ENCODE measurements at regions not wholly inside any gene's neighbourhood (a gene's known extent, or its start where the extent isn't known, plus 50 kb on each side); places are given as distances from the start of the nearest gene placed in this dataset.
A peak's percentile ranks its signal among the peaks of the same experiment; 100 is the strongest.

- Histone ChIP-seq H3K9me2 (replicated peaks; ENCODE audit: low read length) (no peaks in the 10 kb centered on the region), H3K9ac (ENCODE audit: low read length) (no peak overlapping the region), H3K36me3 (ENCODE audit: low read depth, low read length) (no peaks in the 10 kb centered on the region), H4K20me1 (ENCODE audit: low read length) (no peaks in the 10 kb centered on the region), H3K27ac (ENCODE audit: low read length) (no peak overlapping the region), H3K27me3 (ENCODE audit: low read length) (peaks cover 15% of the 10 kb centered on the region), H3F3A (ENCODE audit: low read length, unreplicated experiment) (no peaks in the 10 kb centered on the region), H3K4me1 (ENCODE audit: insufficient read depth, low read length) (peaks cover 17% of the 10 kb centered on the region), H3K4me3 (ENCODE audit: low read length) (no peak overlapping the region), H3K79me2 (ENCODE audit: low read length) (no peaks in the 10 kb centered on the region), H2AFZ (ENCODE audit: low read length) (no peak overlapping the region), H3K4me2 (ENCODE audit: low read length) (peak overlapping the region; percentile 28), H3K9me3 (ENCODE audit: low read length) (no peaks in the 10 kb centered on the region)
- no TSS peak for BruUV-seq (replicated peaks)
- POLR2A ChIA-PET (ENCODE audit: unreplicated experiment) = no interaction called here
- DNase-seq (peak; percentile 22), ATAC-seq (no peak)
- no peak for TF ChIP-seq EZH2 (IDR thresholded peaks at IDR 0.05; ENCODE audit: low read length, unreplicated experiment)
- TF ChIP-seq, protein P1, sequence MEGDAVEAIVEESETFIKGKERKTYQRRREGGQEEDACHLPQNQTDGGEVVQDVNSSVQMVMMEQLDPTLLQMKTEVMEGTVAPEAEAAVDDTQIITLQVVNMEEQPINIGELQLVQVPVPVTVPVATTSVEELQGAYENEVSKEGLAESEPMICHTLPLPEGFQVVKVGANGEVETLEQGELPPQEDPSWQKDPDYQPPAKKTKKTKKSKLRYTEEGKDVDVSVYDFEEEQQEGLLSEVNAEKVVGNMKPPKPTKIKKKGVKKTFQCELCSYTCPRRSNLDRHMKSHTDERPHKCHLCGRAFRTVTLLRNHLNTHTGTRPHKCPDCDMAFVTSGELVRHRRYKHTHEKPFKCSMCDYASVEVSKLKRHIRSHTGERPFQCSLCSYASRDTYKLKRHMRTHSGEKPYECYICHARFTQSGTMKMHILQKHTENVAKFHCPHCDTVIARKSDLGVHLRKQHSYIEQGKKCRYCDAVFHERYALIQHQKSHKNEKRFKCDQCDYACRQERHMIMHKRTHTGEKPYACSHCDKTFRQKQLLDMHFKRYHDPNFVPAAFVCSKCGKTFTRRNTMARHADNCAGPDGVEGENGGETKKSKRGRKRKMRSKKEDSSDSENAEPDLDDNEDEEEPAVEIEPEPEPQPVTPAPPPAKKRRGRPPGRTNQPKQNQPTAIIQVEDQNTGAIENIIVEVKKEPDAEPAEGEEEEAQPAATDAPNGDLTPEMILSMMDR (conservative IDR thresholded peaks at IDR 0.05; ENCODE audit: low read depth, low read length) = no peak
- intact Hi-C loops (cut with micrococcal nuclease) = no loop called here
- CTCF ChIA-PET = no interaction called here
Measured at GRCh38 chr1:110770832-110771231, 96.1 kb upstream of the KCNA3 start.

GRCh38 chr1:110768605-110769004 lies 93.9 kb upstream of the KCNA3 start:
- ChIA-PET POLR2A (ENCODE audit: unreplicated experiment) (no interaction called here), CTCF (no interaction called here)
- BruUV-seq (replicated peaks) = no TSS peak
- intact Hi-C loops (cut with micrococcal nuclease) = no loop called here
- H3K79me2 ChIP-seq (ENCODE audit: low read length) = no peaks in the 10 kb centered on the region
- no peak overlapping the region for H3K27ac ChIP-seq (ENCODE audit: low read length)
- no peak overlapping the region for H3K9ac ChIP-seq (ENCODE audit: low read length)
- no peaks in the 10 kb centered on the region for H3F3A ChIP-seq (ENCODE audit: low read length, unreplicated experiment)
- H3K9me2 ChIP-seq (replicated peaks; ENCODE audit: low read length) = no peaks in the 10 kb centered on the region
- DNase-seq (no peak), ATAC-seq (no peak)
- no peaks in the 10 kb centered on the region for H3K9me3 ChIP-seq (ENCODE audit: low read length)
- no peaks in the 10 kb centered on the region for H4K20me1 ChIP-seq (ENCODE audit: low read length)
- no peak overlapping the region for H3K4me2 ChIP-seq (ENCODE audit: low read length)
- H3K27me3 ChIP-seq (ENCODE audit: low read length) = peaks cover 12% of the 10 kb centered on the region; the same call in 1 of the 2 replicates
- H2AFZ ChIP-seq (ENCODE audit: low read length) = no peak overlapping the region
- H3K4me1 ChIP-seq (ENCODE audit: insufficient read depth, low read length) = peaks cover 17% of the 10 kb centered on the region
- TF ChIP-seq EZH2 (IDR thresholded peaks at IDR 0.05; ENCODE audit: low read length, unreplicated experiment) (no peak), EZH2phosphoT487 (IDR thresholded peaks at IDR 0.05; ENCODE audit: borderline replicate concordance, low read length) (no peak)
- TF ChIP-seq, protein P1 (conservative IDR thresholded peaks at IDR 0.05; ENCODE audit: low read depth, low read length) = no peak
- H3K36me3 ChIP-seq (ENCODE audit: low read depth, low read length) = no peaks in the 10 kb centered on the region
- H3K4me3 ChIP-seq (ENCODE audit: low read length) = no peak overlapping the region

- CTCF ChIA-PET = interaction anchor here (0.6 to 1.3 kb wide), 5 partner anchors 30 to 1571 kb away, joined by 3 to 10 read pairs (median 4); no protein-coding TSS in a partner anchor
- no peaks in the 10 kb centered on the region for H3K9me3 ChIP-seq (ENCODE audit: low read length)
- no peaks in the 10 kb centered on the region for H4K20me1 ChIP-seq (ENCODE audit: low read length)
- no peaks in the 10 kb centered on the region for H3K79me2 ChIP-seq (ENCODE audit: low read length)
- H3K4me1 ChIP-seq (ENCODE audit: insufficient read depth, low read length) = peaks cover 9% of the 10 kb centered on the region; the same call in 1 of the 2 replicates
- no peak overlapping the region for H2AFZ ChIP-seq (ENCODE audit: low read length)
- H3K4me3 ChIP-seq (ENCODE audit: low read length) = no peak overlapping the region
- DNase-seq (no peak), ATAC-seq (no peak)
- H3K36me3 ChIP-seq (ENCODE audit: low read depth, low read length) = no peaks in the 10 kb centered on the region
- H3F3A ChIP-seq (ENCODE audit: low read length, unreplicated experiment) = no peaks in the 10 kb centered on the region
- intact Hi-C loops (cut with micrococcal nuclease) = loop anchor here (1.0 kb wide), 1 partner anchor 136 kb away; no protein-coding TSS in a partner anchor
- H3K9ac ChIP-seq (ENCODE audit: low read length) = no peak overlapping the region
- TF ChIP-seq, protein P1 (conservative IDR thresholded peaks at IDR 0.05; ENCODE audit: low read depth, low read length) = no peak; the same call in 1 of the 2 replicates
- no peaks in the 10 kb centered on the region for H3K9me2 ChIP-seq (replicated peaks; ENCODE audit: low read length)
- BruUV-seq (replicated peaks) = no TSS peak
- peaks cover 22% of the 10 kb centered on the region for H3K27me3 ChIP-seq (ENCODE audit: low read length)
- POLR2A ChIA-PET (ENCODE audit: unreplicated experiment) = no interaction called here
- H3K27ac ChIP-seq (ENCODE audit: low read length) = no peak overlapping the region
- no peak overlapping the region for H3K4me2 ChIP-seq (ENCODE audit: low read length)
Measured at GRCh38 chr1:110766336-110766647, 91.6 kb upstream of the KCNA3 start.
